Liver (tissue), 7 donors: ENCODE measurements at regions not wholly inside any gene's neighbourhood (a gene's known extent, or its start where the extent isn't known, plus 50 kb on each side); places are given as distances from the start of the nearest gene placed in this dataset.

Experiments
- DNase-seq: peaks from one replicate; pipeline ENCODE4 v3.0.0-alpha.2; 2017; ENCODE audit warnings: low spot score
- H3K27ac ChIP-seq, 2 donors: one replicate each; pipeline ENCODE4 v1.7.0; 2013; ENCODE audit warnings: inconsistent platforms in 2 of 2, low read length in 2 of 2, control low read depth in 1 of 2, low read depth in 1 of 2, mild to moderate bottlenecking in 1 of 2
- H3K27me3 ChIP-seq, 4 donors: one replicate each; pipeline versions ENCODE4 v1.6.1 to v1.7.0; 2013; ENCODE audit warnings: low read length in 3 of 4, inconsistent platforms in 1 of 4, mild to moderate bottlenecking in 1 of 4, moderate library complexity in 1 of 4; ENCODE audit not compliant: control insufficient read depth in 4 of 4, insufficient read depth in 4 of 4
- H3K36me3 ChIP-seq, 4 donors: one replicate each; pipeline versions ENCODE4 v1.6.1 to v1.7.0; 2013; ENCODE audit warnings: low read length in 3 of 4, mild to moderate bottlenecking in 3 of 4, low read depth in 1 of 4, moderate library complexity in 1 of 4; ENCODE audit not compliant: control insufficient read depth in 4 of 4, insufficient read depth in 3 of 4
- H3K4me1 ChIP-seq, 4 donors: one replicate each; pipeline versions ENCODE4 v1.6.1 to v1.7.0; 2013; ENCODE audit warnings: low read length in 3 of 4, mild to moderate bottlenecking in 3 of 4, moderate library complexity in 1 of 4; ENCODE audit not compliant: control insufficient read depth in 4 of 4, insufficient read depth in 4 of 4
- H3K4me3 ChIP-seq, 3 donors: one replicate each; pipeline versions ENCODE4 v1.6.1 to v1.7.0; 2013; ENCODE audit warnings: low read length in 3 of 3, control low read depth in 1 of 3, low read depth in 1 of 3, mild to moderate bottlenecking in 1 of 3
- H3K9ac ChIP-seq, 2 donors: one replicate each; pipeline ENCODE4 v1.7.0; 2013; ENCODE audit warnings: low read length in 2 of 2, mild to moderate bottlenecking in 2 of 2, moderate library complexity in 2 of 2, control low read depth in 1 of 2, low read depth in 1 of 2
- H3K9me3 ChIP-seq, 4 donors: one replicate each; pipeline versions ENCODE4 v1.6.1 to v1.7.0; 2013; ENCODE audit warnings: low read length in 3 of 4; ENCODE audit not compliant: control insufficient read depth in 4 of 4
- EGR1 ChIP-seq, 2 donors: IDR thresholded peaks; 2 replicates each; pipeline ENCODE4 v1.6.1; 2016 to 2018; ENCODE audit warnings: antibody characterized with exemption in 2 of 2, low read depth in 2 of 2
- FOXA1 ChIP-seq: IDR thresholded peaks from 2 replicates; pipeline ENCODE4 v1.6.1; 2016; ENCODE audit warnings: antibody characterized with exemption
- FOXA2 ChIP-seq: IDR thresholded peaks from 2 replicates; pipeline ENCODE4 v1.6.1; 2016; ENCODE audit warnings: antibody characterized with exemption
- GABPA ChIP-seq, 2 donors: IDR thresholded peaks in 1 of 2; conservative IDR thresholded peaks in 1 of 2; 2 replicates each; pipeline ENCODE4 v1.6.1; 2016; ENCODE audit warnings: antibody characterized with exemption in 2 of 2, mild to moderate bottlenecking in 1 of 2, moderate library complexity in 1 of 2
- HNF4A ChIP-seq, 2 donors: conservative IDR thresholded peaks; 2 replicates each; pipeline ENCODE4 v1.6.1; 2016; ENCODE audit warnings: antibody characterized with exemption in 2 of 2, mild to moderate bottlenecking in 2 of 2
- HNF4G ChIP-seq: IDR thresholded peaks from 2 replicates; pipeline ENCODE4 v1.6.1; 2016; ENCODE audit warnings: antibody characterized with exemption
- JUND ChIP-seq, 2 donors: IDR thresholded peaks; 2 replicates each; pipeline ENCODE4 v1.6.1; 2016; ENCODE audit warnings: antibody characterized with exemption in 2 of 2
- NR2F2 ChIP-seq: IDR thresholded peaks from 2 replicates; pipeline ENCODE4 v1.6.1; 2016; ENCODE audit warnings: antibody characterized with exemption
- RAD21 ChIP-seq, 2 donors: IDR thresholded peaks; 2 replicates each; pipeline ENCODE4 v1.6.1; 2016; ENCODE audit warnings: antibody characterized with exemption in 2 of 2, mild to moderate bottlenecking in 2 of 2
- RXRA ChIP-seq, 2 donors: IDR thresholded peaks; 2 replicates each; pipeline ENCODE4 v1.6.1; 2017 to 2018; ENCODE audit warnings: antibody characterized with exemption in 2 of 2, mild to moderate bottlenecking in 1 of 2
- SP1 ChIP-seq: IDR thresholded peaks from 2 replicates; pipeline ENCODE4 v1.6.1; 2018; ENCODE audit warnings: antibody characterized with exemption, mild to moderate bottlenecking
- YY1 ChIP-seq: IDR thresholded peaks from 2 replicates; pipeline ENCODE4 v1.6.1; 2016; ENCODE audit warnings: antibody characterized with exemption, mild to moderate bottlenecking
- WGBS: extraction: QIAGEN DNeasy Blood & Tissue Kit; methylation state at CpG from one replicate; pipeline ENCODE4 v1.1.7; 2013; 5-methylcytosine and 5-hydroxymethylcytosine counted together
- TF ChIP-seq, protein P1 (sequence below): IDR thresholded peaks from 2 replicates; pipeline ENCODE4 v1.6.1; 2016; ENCODE audit warnings: antibody characterized with exemption
- TF ChIP-seq, protein P2 (sequence below): IDR thresholded peaks from 2 replicates; pipeline ENCODE4 v1.6.1; 2016; ENCODE audit warnings: antibody characterized with exemption
- TF ChIP-seq, protein P3 (sequence below): IDR thresholded peaks from 2 replicates; pipeline ENCODE4 v1.6.1; 2016; ENCODE audit warnings: antibody characterized with exemption
- TF ChIP-seq, protein P4 (sequence below): IDR thresholded peaks from 2 replicates; pipeline ENCODE4 v1.6.1; 2016; ENCODE audit warnings: antibody characterized with exemption, mild to moderate bottlenecking
- donor health status: healthy.
- donor health status: healthy.
- donor health status: healthy.
- donor health status: healthy.

DNA sequence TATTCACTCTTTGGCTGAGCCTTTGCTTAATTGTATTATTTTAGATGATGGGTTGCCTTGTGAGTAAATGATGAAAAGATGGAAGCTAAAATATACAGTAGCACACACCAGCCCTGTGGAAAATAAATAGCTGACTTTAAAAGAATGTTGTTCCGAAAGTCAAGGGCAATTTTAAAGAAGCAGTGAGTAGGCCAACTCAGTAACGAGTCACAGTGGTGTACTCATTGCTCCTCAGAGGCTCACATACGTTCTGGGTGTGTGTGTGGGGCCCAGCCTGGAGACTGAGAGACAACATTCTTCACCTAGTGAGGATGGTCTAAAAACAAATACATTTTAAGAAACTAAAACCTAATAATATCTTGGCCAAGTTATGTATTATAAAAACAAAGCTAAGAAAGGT, 640.3 kb downstream of the TRIML1 start:
- no peak overlapping the region for H3K4me3 ChIP-seq
- TF ChIP-seq HNF4G (no peak), YY1 (no peak), EGR1 (IDR thresholded peaks at IDR 0.05; ENCODE audit: low read depth in 2 of 2) (no peak), FOXA2 (no peak), SP1 (no peak), GABPA (IDR thresholded peaks at IDR 0.05 in 1 of 2, conservative IDR thresholded peaks at IDR 0.05 in 1 of 2) (no peak), JUND (IDR thresholded peaks at IDR 0.05) (no peak), NR2F2 (no peak), HNF4A (conservative IDR thresholded peaks at IDR 0.05) (no peak)
- TF ChIP-seq, protein P1, sequence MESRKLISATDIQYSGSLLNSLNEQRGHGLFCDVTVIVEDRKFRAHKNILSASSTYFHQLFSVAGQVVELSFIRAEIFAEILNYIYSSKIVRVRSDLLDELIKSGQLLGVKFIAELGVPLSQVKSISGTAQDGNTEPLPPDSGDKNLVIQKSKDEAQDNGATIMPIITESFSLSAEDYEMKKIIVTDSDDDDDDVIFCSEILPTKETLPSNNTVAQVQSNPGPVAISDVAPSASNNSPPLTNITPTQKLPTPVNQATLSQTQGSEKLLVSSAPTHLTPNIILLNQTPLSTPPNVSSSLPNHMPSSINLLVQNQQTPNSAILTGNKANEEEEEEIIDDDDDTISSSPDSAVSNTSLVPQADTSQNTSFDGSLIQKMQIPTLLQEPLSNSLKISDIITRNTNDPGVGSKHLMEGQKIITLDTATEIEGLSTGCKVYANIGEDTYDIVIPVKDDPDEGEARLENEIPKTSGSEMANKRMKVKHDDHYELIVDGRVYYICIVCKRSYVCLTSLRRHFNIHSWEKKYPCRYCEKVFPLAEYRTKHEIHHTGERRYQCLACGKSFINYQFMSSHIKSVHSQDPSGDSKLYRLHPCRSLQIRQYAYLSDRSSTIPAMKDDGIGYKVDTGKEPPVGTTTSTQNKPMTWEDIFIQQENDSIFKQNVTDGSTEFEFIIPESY: no peak
- TF ChIP-seq, protein P2, sequence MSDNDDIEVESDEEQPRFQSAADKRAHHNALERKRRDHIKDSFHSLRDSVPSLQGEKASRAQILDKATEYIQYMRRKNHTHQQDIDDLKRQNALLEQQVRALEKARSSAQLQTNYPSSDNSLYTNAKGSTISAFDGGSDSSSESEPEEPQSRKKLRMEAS: no peak
- WGBS: 59% methylated on average over 3 of the region's 3 CpGs
- no peak for DNase-seq
- no peak overlapping the region for H3K27ac ChIP-seq
- no peak overlapping the region for H3K9ac ChIP-seq
- H3K27me3 ChIP-seq: peaks cover 0 to 3% (median 0%) of the 10 kb centered on the region in 4 donors
- H3K4me1 ChIP-seq: no peaks in the 10 kb centered on the region
- H3K36me3 ChIP-seq: no peaks in the 10 kb centered on the region
- H3K9me3 ChIP-seq: no peaks in the 10 kb centered on the region

DNA sequence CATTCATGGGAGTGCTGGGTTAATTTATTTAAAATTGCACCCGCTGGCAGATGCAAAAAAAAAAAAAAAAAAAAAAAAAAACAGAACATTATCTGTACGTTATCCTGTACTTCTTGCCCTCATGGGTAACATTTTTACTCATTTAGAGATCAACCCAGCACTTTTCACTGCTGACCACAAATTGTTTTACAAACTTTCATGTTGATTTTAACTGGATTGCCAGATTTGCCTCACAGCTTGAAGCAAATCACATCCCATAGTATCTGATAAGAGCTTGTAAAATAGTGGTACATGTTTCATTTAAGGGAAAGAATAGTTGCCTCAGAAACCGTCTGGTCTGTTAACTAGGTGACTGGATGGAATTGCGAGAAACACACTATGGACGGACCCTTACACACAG, 640.8 kb downstream of the TRIML1 start:
- no peak overlapping the region for H3K27ac ChIP-seq
- no peaks in the 10 kb centered on the region for H3K4me1 ChIP-seq
- no peak overlapping the region for H3K9ac ChIP-seq
- H3K36me3 ChIP-seq: no peaks in the 10 kb centered on the region
- peaks cover 0 to 3% (median 0%) of the 10 kb centered on the region in 4 donors for H3K27me3 ChIP-seq
- 77% methylated on average over 5 of the region's 5 CpGs for WGBS
- no peak overlapping the region for H3K4me3 ChIP-seq
- DNase-seq: no peak
- H3K9me3 ChIP-seq: no peaks in the 10 kb centered on the region
- TF ChIP-seq GABPA (IDR thresholded peaks at IDR 0.05 in 1 of 2, conservative IDR thresholded peaks at IDR 0.05 in 1 of 2): no peak

DNA sequence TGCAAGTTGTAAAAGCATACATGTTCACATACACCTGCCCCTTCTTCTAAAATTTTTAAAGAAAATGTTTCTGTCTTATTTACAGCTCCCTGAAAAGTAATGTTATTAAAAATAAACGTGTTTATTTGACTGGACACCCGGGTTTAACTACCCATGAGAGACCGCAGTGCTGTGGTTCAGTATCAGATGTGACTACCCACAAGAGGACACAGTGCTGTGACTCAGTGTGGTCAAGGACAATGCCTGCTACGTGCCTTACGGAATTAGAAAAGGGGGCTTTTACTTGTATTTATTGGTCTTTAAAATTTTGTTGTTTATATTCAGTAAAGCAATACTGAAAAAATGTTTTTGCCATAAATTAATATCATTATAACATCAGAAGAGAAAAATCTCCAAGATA, 641.4 kb downstream of the TRIML1 start:
- H3K4me3 ChIP-seq: no peak overlapping the region
- H3K27me3 ChIP-seq: peaks cover 0 to 3% (median 0%) of the 10 kb centered on the region in 4 donors
- TF ChIP-seq JUND (IDR thresholded peaks at IDR 0.05) (no peak), EGR1 (IDR thresholded peaks at IDR 0.05; ENCODE audit: low read depth in 2 of 2) (no peak), SP1 (no peak), FOXA2 (no peak), RXRA (IDR thresholded peaks at IDR 0.05) (no peak), RAD21 (IDR thresholded peaks at IDR 0.05) (no peak), FOXA1 (no peak)
- TF ChIP-seq, protein P3, sequence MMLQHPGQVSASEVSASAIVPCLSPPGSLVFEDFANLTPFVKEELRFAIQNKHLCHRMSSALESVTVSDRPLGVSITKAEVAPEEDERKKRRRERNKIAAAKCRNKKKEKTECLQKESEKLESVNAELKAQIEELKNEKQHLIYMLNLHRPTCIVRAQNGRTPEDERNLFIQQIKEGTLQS: no peak
- TF ChIP-seq, protein P4, sequence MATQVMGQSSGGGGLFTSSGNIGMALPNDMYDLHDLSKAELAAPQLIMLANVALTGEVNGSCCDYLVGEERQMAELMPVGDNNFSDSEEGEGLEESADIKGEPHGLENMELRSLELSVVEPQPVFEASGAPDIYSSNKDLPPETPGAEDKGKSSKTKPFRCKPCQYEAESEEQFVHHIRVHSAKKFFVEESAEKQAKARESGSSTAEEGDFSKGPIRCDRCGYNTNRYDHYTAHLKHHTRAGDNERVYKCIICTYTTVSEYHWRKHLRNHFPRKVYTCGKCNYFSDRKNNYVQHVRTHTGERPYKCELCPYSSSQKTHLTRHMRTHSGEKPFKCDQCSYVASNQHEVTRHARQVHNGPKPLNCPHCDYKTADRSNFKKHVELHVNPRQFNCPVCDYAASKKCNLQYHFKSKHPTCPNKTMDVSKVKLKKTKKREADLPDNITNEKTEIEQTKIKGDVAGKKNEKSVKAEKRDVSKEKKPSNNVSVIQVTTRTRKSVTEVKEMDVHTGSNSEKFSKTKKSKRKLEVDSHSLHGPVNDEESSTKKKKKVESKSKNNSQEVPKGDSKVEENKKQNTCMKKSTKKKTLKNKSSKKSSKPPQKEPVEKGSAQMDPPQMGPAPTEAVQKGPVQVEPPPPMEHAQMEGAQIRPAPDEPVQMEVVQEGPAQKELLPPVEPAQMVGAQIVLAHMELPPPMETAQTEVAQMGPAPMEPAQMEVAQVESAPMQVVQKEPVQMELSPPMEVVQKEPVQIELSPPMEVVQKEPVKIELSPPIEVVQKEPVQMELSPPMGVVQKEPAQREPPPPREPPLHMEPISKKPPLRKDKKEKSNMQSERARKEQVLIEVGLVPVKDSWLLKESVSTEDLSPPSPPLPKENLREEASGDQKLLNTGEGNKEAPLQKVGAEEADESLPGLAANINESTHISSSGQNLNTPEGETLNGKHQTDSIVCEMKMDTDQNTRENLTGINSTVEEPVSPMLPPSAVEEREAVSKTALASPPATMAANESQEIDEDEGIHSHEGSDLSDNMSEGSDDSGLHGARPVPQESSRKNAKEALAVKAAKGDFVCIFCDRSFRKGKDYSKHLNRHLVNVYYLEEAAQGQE: no peak
- H3K4me1 ChIP-seq: no peaks in the 10 kb centered on the region
- H3K9me3 ChIP-seq: no peaks in the 10 kb centered on the region
- no peak overlapping the region for H3K9ac ChIP-seq
- 63% methylated on average over 5 of the region's 5 CpGs for WGBS
- no peaks in the 10 kb centered on the region for H3K36me3 ChIP-seq
- H3K27ac ChIP-seq: no peak overlapping the region
- no peak for DNase-seq
